Mesenchymal stem cell (in vitro differentiated cells and primary cell): ENCODE measurements at regions not wholly inside any gene's neighbourhood (a gene's known extent, or its start where the extent isn't known, plus 50 kb on each side); places are given as distances from the start of the nearest gene placed in this dataset.

Experiments
- DNase-seq: peaks from one replicate; pipeline ENCODE4 v3.0.0-alpha.2; 2013
- H2AFZ ChIP-seq: one replicate; pipeline ENCODE4 v1.6.1; 2013; ENCODE audit warnings: low read depth, mild to moderate bottlenecking, control low read depth, inconsistent platforms, low read length, moderate library complexity
- H2AK5ac ChIP-seq: 2 replicates; pipeline ENCODE4 v1.6.1; 2013; ENCODE audit warnings: low read length, moderate library complexity, mild to moderate bottlenecking, inconsistent platforms; ENCODE audit not compliant: severe bottlenecking
- H2BK120ac ChIP-seq: one replicate; pipeline ENCODE4 v1.6.1; 2013; ENCODE audit warnings: low read depth, mild to moderate bottlenecking, inconsistent platforms, low read length, moderate library complexity
- H2BK12ac ChIP-seq, 2 experiments: one replicate each; pipeline ENCODE4 v1.6.1; 2013; ENCODE audit warnings: inconsistent platforms in 2 of 2, low read length in 2 of 2, mild to moderate bottlenecking in 2 of 2, moderate library complexity in 2 of 2, control low read depth in 1 of 2
- H2BK15ac ChIP-seq: one replicate; pipeline ENCODE4 v1.6.1; 2013; ENCODE audit warnings: mild to moderate bottlenecking, low read depth, inconsistent platforms; ENCODE audit not compliant: poor library complexity, severe bottlenecking
- H2BK5ac ChIP-seq: 2 replicates; pipeline ENCODE4 v1.6.1; 2013; ENCODE audit warnings: low read depth, mild to moderate bottlenecking, low read length, control low read depth, inconsistent platforms; ENCODE audit not compliant: poor library complexity, severe bottlenecking
- H3K14ac ChIP-seq, 2 experiments: one replicate each; pipeline ENCODE4 v1.6.1; 2013; ENCODE audit warnings: inconsistent platforms in 2 of 2, low read length in 2 of 2, control low read depth in 1 of 2, mild to moderate bottlenecking in 1 of 2, moderate library complexity in 1 of 2
- H3K18ac ChIP-seq, 2 experiments: one replicate each; pipeline ENCODE4 v1.6.1; 2013; ENCODE audit warnings: inconsistent platforms in 2 of 2, low read length in 2 of 2, control low read depth in 1 of 2, low read depth in 1 of 2, mild to moderate bottlenecking in 1 of 2
- H3K23ac ChIP-seq, 2 experiments: one replicate each; pipeline ENCODE4 v1.6.1; 2013; ENCODE audit warnings: inconsistent platforms in 2 of 2, low read length in 2 of 2, mild to moderate bottlenecking in 2 of 2, moderate library complexity in 2 of 2, control low read depth in 1 of 2
- H3K27ac ChIP-seq: 2 replicates; pipeline ENCODE4 v1.5.1; 2013; ENCODE audit warnings: mild to moderate bottlenecking, moderate library complexity, low read length, control low read depth, inconsistent platforms; ENCODE audit not compliant: poor library complexity, severe bottlenecking
- H3K27me3 ChIP-seq, 2 experiments: 2 replicates each; pipeline versions ENCODE4 v1.6.1 to v1.7.0; 2013; ENCODE audit warnings: low read length in 2 of 2, mild to moderate bottlenecking in 2 of 2, moderate library complexity in 2 of 2, control low read depth in 1 of 2, inconsistent platforms in 1 of 2; ENCODE audit not compliant: control insufficient read depth in 1 of 2, insufficient read depth in 1 of 2
- H3K36me3 ChIP-seq, 2 experiments: 2 replicates each; pipeline versions ENCODE4 v1.6.1 to v1.7.0; 2013; ENCODE audit warnings: low read length in 2 of 2, control low read depth in 1 of 2, inconsistent platforms in 1 of 2, low read depth in 1 of 2, mild to moderate bottlenecking in 1 of 2; ENCODE audit not compliant: insufficient read depth in 2 of 2, control insufficient read depth in 1 of 2
- H3K4ac ChIP-seq, 2 experiments: one replicate each; pipeline ENCODE4 v1.6.1; 2013; ENCODE audit warnings: inconsistent platforms in 2 of 2, low read length in 2 of 2, mild to moderate bottlenecking in 2 of 2, moderate library complexity in 2 of 2, control low read depth in 1 of 2, low read depth in 1 of 2
- H3K4me1 ChIP-seq: 2 replicates; pipeline ENCODE4 v1.6.1; 2013; ENCODE audit warnings: low read depth, low read length, control low read depth; ENCODE audit not compliant: control insufficient read depth, insufficient read depth
- H3K4me2 ChIP-seq: 2 replicates; pipeline ENCODE4 v1.6.1; 2013; ENCODE audit warnings: low read length, mild to moderate bottlenecking, inconsistent platforms; ENCODE audit not compliant: poor library complexity, severe bottlenecking
- H3K4me3 ChIP-seq, 2 experiments: 2 replicates each; pipeline versions ENCODE4 v1.5.1 to v1.7.0; 2013; ENCODE audit warnings: low read length in 2 of 2, mild to moderate bottlenecking in 2 of 2, control low read depth in 1 of 2, low read depth in 1 of 2; ENCODE audit not compliant: insufficient read depth in 1 of 2
- H3K79me1 ChIP-seq: replicated peaks from 2 replicates; pipeline ENCODE4 v1.6.1; 2013; ENCODE audit warnings: mild to moderate bottlenecking, control low read depth, low read length, inconsistent platforms; ENCODE audit not compliant: poor library complexity, severe bottlenecking
- H3K9ac ChIP-seq: 2 replicates; pipeline ENCODE4 v1.7.0; 2013; ENCODE audit warnings: mild to moderate bottlenecking, low read length, moderate library complexity
- H3K9me3 ChIP-seq: 2 replicates; pipeline ENCODE4 v1.7.0; 2013; ENCODE audit warnings: mild to moderate bottlenecking, low read length; ENCODE audit not compliant: control insufficient read depth
- H4K8ac ChIP-seq: one replicate; pipeline ENCODE4 v1.6.1; 2013; ENCODE audit warnings: inconsistent platforms, mild to moderate bottlenecking, low read length, moderate library complexity
- H4K91ac ChIP-seq: one replicate; pipeline ENCODE4 v1.6.1; 2013; ENCODE audit warnings: mild to moderate bottlenecking, low read length, inconsistent platforms
- WGBS: methylation state at CpG from one replicate; pipeline ENCODE4 v1.1.7; 2013; ENCODE audit warnings: mixed read lengths; 5-methylcytosine and 5-hydroxymethylcytosine counted together

DNA sequence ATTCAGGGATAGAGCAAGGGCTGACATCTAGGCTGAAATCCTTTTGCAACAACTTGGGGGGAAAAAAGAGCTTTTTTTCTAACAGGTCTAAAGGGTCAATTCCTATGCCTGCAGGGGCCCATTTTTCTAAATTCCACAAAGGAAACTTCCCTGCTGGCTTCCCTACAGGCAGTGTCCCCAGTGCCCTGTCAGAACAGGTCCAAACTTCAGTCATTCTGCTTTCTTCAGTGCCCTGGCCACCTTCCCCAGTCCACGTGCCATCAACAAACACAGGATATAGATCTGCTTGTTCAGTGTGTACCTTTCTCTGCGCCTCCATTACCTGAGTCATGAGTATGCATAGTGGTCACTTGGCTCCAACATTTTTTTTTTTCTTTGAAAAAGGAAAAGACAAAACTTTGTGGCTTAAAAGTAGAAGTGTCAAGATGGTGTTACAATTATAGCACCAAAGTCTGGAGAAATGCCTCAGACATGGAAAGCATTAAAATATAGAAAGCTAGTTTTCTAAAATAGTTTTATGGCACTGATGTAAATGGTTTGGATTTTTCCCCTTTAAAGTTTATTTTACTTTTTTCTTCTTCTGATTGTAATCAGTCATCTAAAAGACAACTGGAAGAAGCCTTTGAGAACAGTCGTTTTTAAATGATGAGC is 84.0 kb upstream of the JADE1 start:
- DNase-seq: no peak
- Histone ChIP-seq H3K18ac (peak overlapping the region in 1 of 2 experiments; percentile 28), H2BK12ac (peak overlapping the region in 1 of 2 experiments; percentile 17), H2AFZ (no peak overlapping the region), H2BK15ac (no peak overlapping the region), H3K36me3 (no peaks in the 10 kb centered on the region), H3K4ac (no peak overlapping the region), H3K14ac (no peak overlapping the region), H3K23ac (no peak overlapping the region), H3K4me1 (peaks cover 5% of the 10 kb centered on the region), H2BK120ac (no peak overlapping the region), H3K79me1 (no peaks in the 10 kb centered on the region), H4K91ac (no peak overlapping the region), H3K9me3 (no peaks in the 10 kb centered on the region), H3K9ac (no peak overlapping the region), H3K4me3 (no peak overlapping the region), H2BK5ac (no peak overlapping the region), H4K8ac (peak overlapping the region; percentile 69), H3K27ac (no peak overlapping the region), H3K27me3 (no peaks in the 10 kb centered on the region), H3K4me2 (no peak overlapping the region), H2AK5ac (no peak overlapping the region)
- WGBS: 60% methylated on average over 3 of the region's 3 CpGs

DNA sequence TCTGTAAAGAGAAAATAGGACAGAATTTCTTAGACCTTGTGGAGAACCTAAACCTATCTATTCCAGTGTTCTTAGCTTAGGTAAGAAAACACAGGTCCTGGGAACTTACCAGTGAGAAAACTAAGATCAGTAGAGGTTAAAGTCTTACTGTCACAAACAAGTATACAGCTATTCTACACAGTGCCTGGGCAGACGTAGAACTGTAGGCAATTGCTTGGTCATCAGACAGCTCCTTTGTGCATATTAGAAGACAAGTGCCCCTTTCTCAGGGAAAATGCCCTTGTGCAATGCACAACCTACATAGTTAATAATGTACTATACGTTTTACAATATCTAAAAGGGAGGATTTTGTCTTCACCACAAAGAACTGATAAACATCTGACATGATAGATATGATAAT is 86.6 kb upstream of the JADE1 start:
- Histone ChIP-seq H3K4me3 (no peak overlapping the region), H3K79me1 (no peaks in the 10 kb centered on the region), H3K27ac (no peak overlapping the region), H2BK15ac (no peak overlapping the region), H2BK5ac (no peak overlapping the region), H3K36me3 (no peaks in the 10 kb centered on the region), H4K8ac (no peak overlapping the region), H2AFZ (no peak overlapping the region), H3K18ac (peak overlapping the region in 1 of 2 experiments; percentile 12), H3K27me3 (no peaks in the 10 kb centered on the region), H3K9ac (no peak overlapping the region), H2BK12ac (no peak overlapping the region), H3K23ac (no peak overlapping the region), H2BK120ac (no peak overlapping the region), H3K4me1 (peaks cover 5% of the 10 kb centered on the region), H4K91ac (no peak overlapping the region), H2AK5ac (no peak overlapping the region), H3K9me3 (no peaks in the 10 kb centered on the region), H3K14ac (no peak overlapping the region), H3K4ac (no peak overlapping the region), H3K4me2 (no peak overlapping the region)
- DNase-seq: no peak
- WGBS: 92% methylated on average over 1 of the region's 2 CpGs

DNA sequence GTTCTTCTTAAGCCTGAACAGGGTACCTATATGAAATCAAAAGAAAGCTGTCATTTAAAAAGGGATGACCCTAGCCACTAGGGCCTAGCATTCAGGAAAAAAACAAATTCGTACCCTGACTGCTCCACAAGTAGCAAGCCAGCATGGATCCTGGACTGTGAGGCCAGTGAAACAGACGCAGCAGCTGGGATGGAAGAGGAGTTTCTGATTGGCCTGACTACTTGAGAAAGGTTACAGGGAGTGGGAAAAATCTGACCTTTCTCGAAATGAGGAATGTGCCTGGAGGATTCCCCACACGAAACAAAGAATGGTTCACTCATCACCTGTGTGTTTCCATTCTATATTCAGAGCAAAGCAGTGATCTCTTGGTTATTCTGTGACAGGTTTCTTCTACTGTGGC is 87.6 kb upstream of the JADE1 start:
- no peak overlapping the region for H2BK120ac ChIP-seq
- H2BK15ac ChIP-seq: no peak overlapping the region
- H3K36me3 ChIP-seq: no peaks in the 10 kb centered on the region
- H2AK5ac ChIP-seq: no peak overlapping the region
- H2AFZ ChIP-seq: no peak overlapping the region
- no peak overlapping the region for H3K4me3 ChIP-seq
- no peak overlapping the region for H3K14ac ChIP-seq
- H4K8ac ChIP-seq: no peak overlapping the region
- no peaks in the 10 kb centered on the region for H3K79me1 ChIP-seq
- no peak overlapping the region for H2BK12ac ChIP-seq
- H3K4me1 ChIP-seq: peaks cover 5% of the 10 kb centered on the region
- H3K4ac ChIP-seq: no peak overlapping the region
- H3K9me3 ChIP-seq: no peaks in the 10 kb centered on the region
- H3K18ac ChIP-seq: no peak overlapping the region
- no peak overlapping the region for H3K9ac ChIP-seq
- H2BK5ac ChIP-seq: no peak overlapping the region
- no peak overlapping the region for H4K91ac ChIP-seq
- no peak overlapping the region for H3K4me2 ChIP-seq
- WGBS: 56% methylated on average over 4 of the region's 4 CpGs
- DNase-seq: no peak
- H3K23ac ChIP-seq: no peak overlapping the region
- no peaks in the 10 kb centered on the region for H3K27me3 ChIP-seq
- no peak overlapping the region for H3K27ac ChIP-seq

- Histone ChIP-seq H4K8ac (no peak overlapping the region), H2AFZ (no peak overlapping the region), H3K79me1 (no peaks in the 10 kb centered on the region), H4K91ac (no peak overlapping the region), H3K27ac (no peak overlapping the region), H2BK120ac (no peak overlapping the region), H3K18ac (no peak overlapping the region), H2AK5ac (no peak overlapping the region), H3K36me3 (no peaks in the 10 kb centered on the region), H3K9ac (no peak overlapping the region), H3K9me3 (no peaks in the 10 kb centered on the region), H3K4ac (no peak overlapping the region), H2BK15ac (no peak overlapping the region), H2BK5ac (no peak overlapping the region), H3K4me2 (no peak overlapping the region), H3K27me3 (no peaks in the 10 kb centered on the region), H3K23ac (no peak overlapping the region), H2BK12ac (no peak overlapping the region), H3K4me3 (no peak overlapping the region), H3K4me1 (peaks cover 3% of the 10 kb centered on the region), H3K14ac (no peak overlapping the region)
- WGBS: 94% methylated on average over 2 of the region's 4 CpGs
- DNase-seq: no peak
These were observed 89.2 kb upstream of the JADE1 start for GRCh38 chr4:128720270-128720669.
